Activated CD8-positive, alpha-beta memory T cell treated with anti-CD3 and anti-CD28 coated beads, Interleukin-2, amount 50 U/mL, for 4 hours (primary cell): ENCODE measurements at regions not wholly inside any gene's neighbourhood (a gene's known extent, or its start where the extent isn't known, plus 50 kb on each side); places are given as distances from the start of the nearest gene placed in this dataset.

Experiments
- DNase-seq: peaks from one replicate; pipeline ENCODE4 v3.0.0-alpha.2; 2020

- DNase-seq, result no peak
These were observed 103.1 kb upstream of the ISL1 start for GRCh38 chr5:51279983-51280706.

GRCh38 chr5:51286046-51286445, 97.2 kb upstream of the ISL1 start:
- DNase-seq, result no peak

GRCh38 chr5:51302343-51302742, 80.9 kb upstream of the ISL1 start:
- no peak for DNase-seq

- DNase-seq, result no peak
These were observed 56.4 kb upstream of the ISL1 start for GRCh38 chr5:51326844-51327243.
